Keratinocyte (primary cell): ENCODE measurements at regions not wholly inside any gene's neighbourhood (a gene's known extent, or its start where the extent isn't known, plus 50 kb on each side); places are given as distances from the start of the nearest gene placed in this dataset.

Source experiments
- DNase-seq: peaks from one replicate; pipeline ENCODE4 v3.0.0-alpha.2; 2011; ENCODE audit warnings: low read depth, missing footprints, low spot score
- FAIRE-seq: peaks from 2 replicates; lab custom pipeline; 2011; peaks lifted over from hg19 to GRCh38; lab: Jason Lieb, UNC
- H2AFZ ChIP-seq: 2 replicates; pipeline ENCODE4 v1.6.0; 2012; ENCODE audit warnings: low read length, control low read depth, inconsistent platforms; ENCODE audit not compliant: control insufficient read depth
- H3K27ac ChIP-seq: 2 replicates; pipeline ENCODE4 v1.5.1; 2011; ENCODE audit warnings: low read length; ENCODE audit not compliant: control insufficient read depth, insufficient read depth
- H3K27me3 ChIP-seq: 3 replicates; pipeline ENCODE4 v1.6.0; 2011; ENCODE audit warnings: low read length; ENCODE audit not compliant: control insufficient read depth, insufficient read depth; ENCODE audit errors: extremely low read depth
- H3K36me3 ChIP-seq, 2 experiments: 2 replicates in 1 of 2; 3 replicates in 1 of 2; pipeline ENCODE4 v1.5.1; 2011; ENCODE audit warnings: low read length in 2 of 2, mild to moderate bottlenecking in 1 of 2; ENCODE audit not compliant: control insufficient read depth in 2 of 2, insufficient read depth in 2 of 2; ENCODE audit errors: extremely low read depth in 1 of 2
- H3K4me1 ChIP-seq: 3 replicates; pipeline ENCODE4 v1.5.1; 2011; ENCODE audit warnings: low read length; ENCODE audit not compliant: control insufficient read depth, insufficient read depth; ENCODE audit errors: extremely low read depth
- H3K4me2 ChIP-seq: 3 replicates; pipeline ENCODE4 v1.6.0; 2011; ENCODE audit warnings: low read depth, low read length; ENCODE audit not compliant: control insufficient read depth, insufficient read depth; ENCODE audit errors: extremely low read depth
- H3K4me3 ChIP-seq, 3 experiments: fragments of 200-600 bp in 1 of 3; sonication (generic) in 1 of 3; 2 replicates in 2 of 3; 3 replicates in 1 of 3; pipeline ENCODE4 v1.5.1; 2011 to 2016; ENCODE audit warnings: low read length in 3 of 3, mild to moderate bottlenecking in 3 of 3, control low read depth in 2 of 3, inconsistent platforms in 1 of 3, low read depth in 1 of 3, mixed read lengths in 1 of 3, mixed run types in 1 of 3, moderate library complexity in 1 of 3; ENCODE audit not compliant: control insufficient read depth in 2 of 3, insufficient read depth in 2 of 3; ENCODE audit errors: extremely low read depth in 1 of 3
- H3K79me2 ChIP-seq: 2 replicates; pipeline ENCODE4 v1.6.0; 2012; ENCODE audit warnings: low read length; ENCODE audit not compliant: control insufficient read depth, insufficient read depth
- H3K9ac ChIP-seq: 3 replicates; pipeline ENCODE4 v1.6.0; 2011; ENCODE audit warnings: low read length; ENCODE audit not compliant: control insufficient read depth, insufficient read depth; ENCODE audit errors: extremely low read depth
- H3K9me1 ChIP-seq: 3 replicates; pipeline ENCODE4 v1.6.0; 2011; ENCODE audit warnings: low read length; ENCODE audit not compliant: control insufficient read depth, insufficient read depth; ENCODE audit errors: extremely low read depth
- H3K9me3 ChIP-seq: 2 replicates; pipeline ENCODE4 v1.5.1; 2012; ENCODE audit warnings: low read depth, low read length; ENCODE audit not compliant: control insufficient read depth
- H4K20me1 ChIP-seq: 3 replicates; pipeline ENCODE4 v1.6.0; 2011; ENCODE audit warnings: low read length; ENCODE audit not compliant: control insufficient read depth, insufficient read depth; ENCODE audit errors: extremely low read depth
- CTCF ChIP-seq, 3 experiments: IDR thresholded peaks in 1 of 3; conservative IDR thresholded peaks in 1 of 3; optimal IDR thresholded peaks in 1 of 3; 2 replicates in 2 of 3; 3 replicates in 1 of 3; pipeline versions ENCODE3 to v1.5.1; 2011; ENCODE audit warnings: low read length in 3 of 3, mild to moderate bottlenecking in 3 of 3, moderate library complexity in 2 of 3, control low read depth in 1 of 3, inconsistent platforms in 1 of 3; ENCODE audit not compliant: insufficient read depth in 2 of 3; ENCODE audit errors: extremely low read depth in 1 of 3
- EZH2 ChIP-seq: IDR thresholded peaks from one replicate; pipeline ENCODE4 v1.6.1; 2012; ENCODE audit warnings: inconsistent platforms, mild to moderate bottlenecking, low read length, moderate library complexity
- dilution Hi-C: fragments of 300-500 bp; cut with MboI; formaldehyde crosslinking; loops from one replicate; pipeline ENCODE4 v1.7.0; 2020; ENCODE audit warnings: low sequenced_read_pairs; ENCODE audit not compliant: extremely low pct_ligation_motif_present

- H3K27me3 ChIP-seq: no peaks in the 10 kb centered on the region
- TF ChIP-seq EZH2 (no peak), CTCF (optimal IDR thresholded peaks at IDR 0.05 in 1 of 3, IDR thresholded peaks at IDR 0.05 in 1 of 3, conservative IDR thresholded peaks at IDR 0.05 in 1 of 3; ENCODE audit: extremely low read depth in 1 of 3, insufficient read depth in 2 of 3, low read length in 3 of 3) (no peak)
- no peaks in the 10 kb centered on the region for H3K9me1 ChIP-seq
- H3K4me1 ChIP-seq: no peaks in the 10 kb centered on the region
- FAIRE-seq: no peak
- no peak overlapping the region for H2AFZ ChIP-seq
- no peak for DNase-seq
- H4K20me1 ChIP-seq: no peaks in the 10 kb centered on the region
- H3K9ac ChIP-seq: no peak overlapping the region
- H3K36me3 ChIP-seq: no peaks in the 10 kb centered on the region
- no peak overlapping the region for H3K4me3 ChIP-seq
- no peaks in the 10 kb centered on the region for H3K9me3 ChIP-seq
- dilution Hi-C loops: no loop called here
- H3K4me2 ChIP-seq: no peak overlapping the region
- H3K27ac ChIP-seq: no peak overlapping the region
- no peaks in the 10 kb centered on the region for H3K79me2 ChIP-seq
Observed at GRCh38 chr5:60325870-60326269, 374.1 kb downstream of the DEPDC1B start.

GRCh38 chr5:60323596-60323995 lies 376.4 kb downstream of the DEPDC1B start:
- Histone ChIP-seq H3K36me3 (no peaks in the 10 kb centered on the region), H3K9me1 (no peaks in the 10 kb centered on the region), H3K79me2 (no peaks in the 10 kb centered on the region), H3K9ac (no peak overlapping the region), H4K20me1 (no peaks in the 10 kb centered on the region), H3K4me2 (no peak overlapping the region), H2AFZ (no peak overlapping the region), H3K4me1 (no peaks in the 10 kb centered on the region), H3K4me3 (no peak overlapping the region), H3K27ac (no peak overlapping the region), H3K27me3 (no peaks in the 10 kb centered on the region), H3K9me3 (no peaks in the 10 kb centered on the region)
- DNase-seq (no peak), FAIRE-seq (no peak)
- TF ChIP-seq EZH2 (no peak), CTCF (optimal IDR thresholded peaks at IDR 0.05 in 1 of 3, IDR thresholded peaks at IDR 0.05 in 1 of 3, conservative IDR thresholded peaks at IDR 0.05 in 1 of 3; ENCODE audit: extremely low read depth in 1 of 3, insufficient read depth in 2 of 3, low read length in 3 of 3) (no peak)
- dilution Hi-C loops: no loop called here
